CD14-positive monocyte (primary cell): ENCODE measurements at regions not wholly inside any gene's neighbourhood (a gene's known extent, or its start where the extent isn't known, plus 50 kb on each side); places are given as distances from the start of the nearest gene placed in this dataset.

Experiments
- DNase-seq, 3 donors: peaks; one replicate each; pipeline ENCODE4 v3.0.0-alpha.2; 2011 to 2022
- H2AFZ ChIP-seq: 2 replicates; pipeline ENCODE4 v1.6.0; 2012; ENCODE audit warnings: mild to moderate bottlenecking, low read depth, low read length, inconsistent platforms; ENCODE audit not compliant: insufficient read depth, poor library complexity, severe bottlenecking
- H3K27ac ChIP-seq, 2 donors: 1 replicate in 1 of 2; 2 replicates in 1 of 2; pipeline ENCODE4 v1.5.1; 2012 to 2013; ENCODE audit warnings: low read length in 2 of 2, control low read depth in 1 of 2, inconsistent platforms in 1 of 2, low read depth in 1 of 2, mild to moderate bottlenecking in 1 of 2
- H3K27me3 ChIP-seq, 2 donors: one replicate each; pipeline versions ENCODE4 v1.6.0 to v1.6.1; 2011 to 2013; ENCODE audit warnings: low read length in 2 of 2; ENCODE audit not compliant: control insufficient read depth in 2 of 2, insufficient read depth in 2 of 2
- H3K36me3 ChIP-seq, 2 donors: replicated peaks in 1 of 2; 1 replicate in 1 of 2; 2 replicates in 1 of 2; pipeline versions ENCODE4 v1.5.1 to v1.6.1; 2012 to 2013; ENCODE audit warnings: low read length in 2 of 2, control low read depth in 1 of 2, inconsistent platforms in 1 of 2, mild to moderate bottlenecking in 1 of 2; ENCODE audit not compliant: insufficient read depth in 2 of 2, control insufficient read depth in 1 of 2
- H3K4me1 ChIP-seq, 2 donors: 1 replicate in 1 of 2; 2 replicates in 1 of 2; pipeline versions ENCODE4 v1.5.1 to v1.6.1; 2012 to 2013; ENCODE audit warnings: low read length in 2 of 2, control low read depth in 1 of 2, inconsistent platforms in 1 of 2, mild to moderate bottlenecking in 1 of 2, moderate library complexity in 1 of 2; ENCODE audit not compliant: insufficient read depth in 2 of 2, control insufficient read depth in 1 of 2
- H3K4me2 ChIP-seq: replicated peaks from 2 replicates; pipeline ENCODE3; 2012; ENCODE audit warnings: low read length, moderate library complexity, mild to moderate bottlenecking; ENCODE audit not compliant: poor library complexity, severe bottlenecking; ENCODE audit errors: extremely low read depth
- H3K4me3 ChIP-seq, 3 experiments: fragments of 200-600 bp in 1 of 3; sonication (generic) in 1 of 3; replicated peaks in 1 of 3; 1 replicate in 2 of 3; 2 replicates in 1 of 3; pipeline ENCODE4 v1.5.1; 2011 to 2013; ENCODE audit warnings: low read length in 3 of 3, mild to moderate bottlenecking in 3 of 3, control low read depth in 2 of 3, low read depth in 2 of 3, inconsistent platforms in 1 of 3, moderate library complexity in 1 of 3
- H3K79me2 ChIP-seq: 2 replicates; pipeline ENCODE4 v1.6.0; 2012; ENCODE audit warnings: mild to moderate bottlenecking, control low read depth, inconsistent platforms, low read length, moderate library complexity; ENCODE audit not compliant: insufficient read depth
- H3K9ac ChIP-seq: 2 replicates; pipeline ENCODE4 v1.6.0; 2017; ENCODE audit warnings: low read length, mild to moderate bottlenecking; ENCODE audit not compliant: insufficient read depth, poor library complexity, severe bottlenecking
- H3K9me3 ChIP-seq, 2 donors: replicated peaks in 1 of 2; 1 replicate in 1 of 2; 2 replicates in 1 of 2; pipeline versions ENCODE4 v1.5.1 to v1.6.1; 2012 to 2013; ENCODE audit warnings: low read length in 2 of 2, control low read depth in 1 of 2; ENCODE audit not compliant: control insufficient read depth in 1 of 2, insufficient read depth in 1 of 2
- H4K20me1 ChIP-seq: 2 replicates; pipeline ENCODE4 v1.6.0; 2012; ENCODE audit warnings: mild to moderate bottlenecking, low read length, control low read depth, moderate library complexity; ENCODE audit not compliant: insufficient read depth
- H3K27ac Mint-ChIP-seq, 7 donors: one replicate each; pipeline ENCODE4 v1.8.0; 2020; ENCODE audit warnings: mild to moderate bottlenecking in 7 of 7, mixed read lengths in 7 of 7, moderate library complexity in 6 of 7, inconsistent platforms in 2 of 7
- H3K27me3 Mint-ChIP-seq, 3 donors: one replicate each; pipeline ENCODE4 v1.8.0; 2021 to 2022; ENCODE audit warnings: low read depth in 3 of 3, mild to moderate bottlenecking in 3 of 3, mixed read lengths in 3 of 3, moderate library complexity in 3 of 3, inconsistent platforms in 1 of 3
- H3K36me3 Mint-ChIP-seq, 2 donors: one replicate each; pipeline ENCODE4 v1.8.0; 2020; ENCODE audit warnings: mixed read lengths in 2 of 2, inconsistent platforms in 1 of 2, mild to moderate bottlenecking in 1 of 2
- H3K4me1 Mint-ChIP-seq: one replicate; pipeline ENCODE4 v1.8.0; 2020; ENCODE audit warnings: mild to moderate bottlenecking, mixed read lengths
- H3K4me3 Mint-ChIP-seq, 2 donors: one replicate each; pipeline ENCODE4 v1.8.0; 2020; ENCODE audit warnings: mild to moderate bottlenecking in 2 of 2, mixed read lengths in 2 of 2, moderate library complexity in 1 of 2
- H3K9me3 Mint-ChIP-seq, 7 donors: one replicate each; pipeline ENCODE4 v1.8.0; 2020 to 2022; ENCODE audit warnings: mixed read lengths in 7 of 7, mild to moderate bottlenecking in 6 of 7, moderate library complexity in 6 of 7, inconsistent platforms in 2 of 7
- CTCF ChIP-seq: fragments of 200-600 bp; IDR thresholded peaks from one replicate; pipeline ENCODE4 v1.8.0; 2022; ENCODE audit warnings: antibody characterized with exemption, mild to moderate bottlenecking
- WGBS: methylation state at CpG from one replicate; pipeline ENCODE4 v1.1.5; 2013; ENCODE audit warnings: missing lambda C conversion rate; ENCODE audit not compliant: insufficient coverage; 5-methylcytosine and 5-hydroxymethylcytosine counted together
- intact Hi-C, 2 donors: fragments of 100-400 bp; cut with micrococcal nuclease; formaldehyde crosslinking; loops; one replicate each; pipeline versions ENCODE4 v1.15.0 to v1.15.1; 2023

GRCh38 chr5:147957901-147958300 is 51.6 kb upstream of the C5orf46 start:
- Mint-ChIP-seq H3K27me3 (peaks cover 0 to 2% (median 0%) of the 10 kb centered on the region in 3 donors), H3K4me3 (no peak overlapping the region), H3K27ac (no peak overlapping the region), H3K36me3 (no peaks in the 10 kb centered on the region), H3K4me1 (no peaks in the 10 kb centered on the region), H3K9me3 (peaks cover 0 to 3% (median 0%) of the 10 kb centered on the region in 7 donors)
- intact Hi-C loops, result no loop called here
- no peak overlapping the region for H2AFZ ChIP-seq
- no peaks in the 10 kb centered on the region for H4K20me1 ChIP-seq
- H3K36me3 ChIP-seq, result no peaks in the 10 kb centered on the region
- TF ChIP-seq CTCF, result no peak
- no peaks in the 10 kb centered on the region for H3K79me2 ChIP-seq
- no CpG with 5 or more reads among the region's 6 CpGs for WGBS
- H3K27me3 ChIP-seq, result no peaks in the 10 kb centered on the region
- no peak for DNase-seq
- H3K4me2 ChIP-seq, result no peak overlapping the region
- H3K27ac ChIP-seq, result no peak overlapping the region
- no peaks in the 10 kb centered on the region for H3K9me3 ChIP-seq
- no peaks in the 10 kb centered on the region for H3K4me1 ChIP-seq
- H3K9ac ChIP-seq, result no peak overlapping the region
- H3K4me3 ChIP-seq, result no peak overlapping the region

GRCh38 chr5:147956842-147957223 is 50.5 kb upstream of the C5orf46 start:
- H3K4me3 ChIP-seq, result no peak overlapping the region
- H3K4me1 ChIP-seq, result no peaks in the 10 kb centered on the region
- 60% methylated on average over 1 of the region's 2 CpGs for WGBS
- H3K36me3 ChIP-seq, result no peaks in the 10 kb centered on the region
- TF ChIP-seq CTCF, result no peak
- H3K9me3 Mint-ChIP-seq, result peaks cover 0 to 3% (median 0%) of the 10 kb centered on the region in 7 donors
- H3K4me2 ChIP-seq, result no peak overlapping the region
- intact Hi-C loops, result no loop called here
- H3K27me3 ChIP-seq, result no peaks in the 10 kb centered on the region
- DNase-seq, result no peak
- no peak overlapping the region for H3K4me3 Mint-ChIP-seq
- H3K79me2 ChIP-seq, result no peaks in the 10 kb centered on the region
- H3K9ac ChIP-seq, result no peak overlapping the region
- no peaks in the 10 kb centered on the region for H3K9me3 ChIP-seq
- H3K36me3 Mint-ChIP-seq, result no peaks in the 10 kb centered on the region
- H2AFZ ChIP-seq, result no peak overlapping the region
- H3K27ac Mint-ChIP-seq, result no peak overlapping the region
- no peaks in the 10 kb centered on the region for H3K4me1 Mint-ChIP-seq
- peaks cover 0 to 2% (median 0%) of the 10 kb centered on the region in 3 donors for H3K27me3 Mint-ChIP-seq
- no peaks in the 10 kb centered on the region for H4K20me1 ChIP-seq
- no peak overlapping the region for H3K27ac ChIP-seq
